Endodermal cell (in vitro differentiated cells): ENCODE measurements at regions not wholly inside any gene's neighbourhood (a gene's known extent, or its start where the extent isn't known, plus 50 kb on each side); places are given as distances from the start of the nearest gene placed in this dataset.

Source experiments
- DNase-seq: peaks from one replicate; pipeline ENCODE4 v3.0.0-alpha.2; 2017
- H3K27ac ChIP-seq: 2 replicates; pipeline ENCODE4 v1.5.1; 2013; ENCODE audit warnings: mild to moderate bottlenecking, low read depth, low read length, moderate library complexity
- H3K27me3 ChIP-seq: 2 replicates; pipeline ENCODE4 v1.6.1; 2013; ENCODE audit warnings: mild to moderate bottlenecking, low read length, moderate library complexity; ENCODE audit not compliant: insufficient read depth, control insufficient read depth, poor library complexity, severe bottlenecking
- H3K36me3 ChIP-seq: 2 replicates; pipeline ENCODE4 v1.7.0; 2013; ENCODE audit warnings: mild to moderate bottlenecking, low read length, moderate library complexity; ENCODE audit not compliant: control insufficient read depth, insufficient read depth
- H3K4me1 ChIP-seq: one replicate; pipeline ENCODE4 v1.7.0; 2013; ENCODE audit warnings: low read length; ENCODE audit not compliant: control insufficient read depth, insufficient read depth
- H3K4me3 ChIP-seq: 2 replicates; pipeline ENCODE4 v1.5.1; 2013; ENCODE audit warnings: mild to moderate bottlenecking, low read length, moderate library complexity
- H3K9ac ChIP-seq: 2 replicates; pipeline ENCODE4 v1.6.1; 2013; ENCODE audit warnings: mild to moderate bottlenecking, low read length, moderate library complexity; ENCODE audit not compliant: poor library complexity, severe bottlenecking; ENCODE audit errors: extremely low read depth
- H3K9me3 ChIP-seq: 2 replicates; pipeline ENCODE4 v1.6.1; 2013; ENCODE audit warnings: mild to moderate bottlenecking, low read length, moderate library complexity; ENCODE audit not compliant: control insufficient read depth
- H3K27ac Mint-ChIP-seq: 2 replicates; pipeline ENCODE4 v1.8.0; 2020; ENCODE audit warnings: mixed read lengths
- H3K27me3 Mint-ChIP-seq: 2 replicates; pipeline ENCODE4 v1.8.0; 2021; ENCODE audit warnings: mild to moderate bottlenecking, mixed read lengths; ENCODE audit not compliant: insufficient read depth
- H3K36me3 Mint-ChIP-seq: 2 replicates; pipeline ENCODE4 v1.8.0; 2020; ENCODE audit warnings: low read depth, mixed read lengths
- H3K4me1 Mint-ChIP-seq: 2 replicates; pipeline ENCODE4 v1.8.0; 2020; ENCODE audit warnings: mixed read lengths
- H3K4me3 Mint-ChIP-seq: 2 replicates; pipeline ENCODE4 v1.8.0; 2020; ENCODE audit warnings: mild to moderate bottlenecking, moderate library complexity, mixed read lengths
- H3K9me3 Mint-ChIP-seq: 2 replicates; pipeline ENCODE4 v1.8.0; 2020; ENCODE audit warnings: mild to moderate bottlenecking, mixed read lengths
- CTCF ChIP-seq: fragments of 200-600 bp; sonication (generic); conservative IDR thresholded peaks from 2 replicates; pipeline ENCODE4 v1.5.0; 2021; ENCODE audit warnings: antibody characterized with exemption, mild to moderate bottlenecking
- WGBS, 2 experiments: methylation state at CpG; one replicate each; pipeline versions ENCODE4 v1.1.5 to v1.1.7; 2013; ENCODE audit warnings: missing lambda C conversion rate in 2 of 2, mixed read lengths in 1 of 2; ENCODE audit not compliant: insufficient coverage in 1 of 2, insufficient read length in 1 of 2; 5-methylcytosine and 5-hydroxymethylcytosine counted together

DNA sequence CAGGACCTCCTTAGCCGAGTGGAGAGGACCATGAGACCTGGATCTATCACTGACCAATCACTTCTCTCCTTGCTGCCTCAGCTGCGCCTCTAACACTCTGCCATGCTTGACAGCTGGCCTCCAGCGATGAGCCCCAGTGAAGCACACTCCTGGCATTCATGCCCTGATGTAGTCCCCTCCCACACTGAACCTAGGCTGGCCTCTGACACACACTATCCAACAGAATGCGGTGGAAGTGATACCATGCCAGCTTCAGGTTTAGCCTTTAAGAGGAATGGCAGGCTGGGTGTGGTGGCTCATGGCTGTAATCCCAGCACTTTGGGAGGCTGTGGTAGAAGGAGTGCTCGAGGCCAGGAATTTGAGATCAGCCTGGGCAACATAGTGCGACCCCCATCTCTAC is 73.7 kb upstream of the LAPTM4A start:
- H3K4me3 ChIP-seq = no peak overlapping the region
- H3K27me3 ChIP-seq = peaks cover 24% of the 10 kb centered on the region
- H3K9me3 ChIP-seq = no peaks in the 10 kb centered on the region
- no peak overlapping the region for H3K27ac ChIP-seq
- H3K27me3 Mint-ChIP-seq = peaks cover 19% of the 10 kb centered on the region
- 89% methylated on average over 6 of the region's 6 CpGs; no CpG with 5 or more reads in 1 of the 2 experiments for WGBS, 2 experiments
- TF ChIP-seq CTCF = no peak
- DNase-seq = no peak
- H3K4me1 Mint-ChIP-seq = peaks cover 5% of the 10 kb centered on the region
- H3K9ac ChIP-seq = no peak overlapping the region
- no peaks in the 10 kb centered on the region for H3K9me3 Mint-ChIP-seq
- no peak overlapping the region for H3K27ac Mint-ChIP-seq
- H3K4me3 Mint-ChIP-seq = no peak overlapping the region
- no peaks in the 10 kb centered on the region for H3K36me3 Mint-ChIP-seq
- no peaks in the 10 kb centered on the region for H3K4me1 ChIP-seq
- no peaks in the 10 kb centered on the region for H3K36me3 ChIP-seq

GRCh38 chr2:20123871-20124594 is 72.6 kb upstream of the LAPTM4A start:
- Mint-ChIP-seq H3K27ac (no peak overlapping the region), H3K9me3 (no peaks in the 10 kb centered on the region), H3K4me1 (peaks cover 5% of the 10 kb centered on the region), H3K4me3 (no peak overlapping the region), H3K27me3 (peaks cover 26% of the 10 kb centered on the region), H3K36me3 (no peaks in the 10 kb centered on the region)
- no peak overlapping the region for H3K4me3 ChIP-seq
- TF ChIP-seq CTCF = no peak
- H3K36me3 ChIP-seq = no peaks in the 10 kb centered on the region
- no peaks in the 10 kb centered on the region for H3K9me3 ChIP-seq
- H3K9ac ChIP-seq = no peak overlapping the region
- WGBS, 2 experiments = 95 to 100% methylated on average over 2 to 4 of the region's 4 CpGs
- no peaks in the 10 kb centered on the region for H3K4me1 ChIP-seq
- no peak for DNase-seq
- peaks cover 27% of the 10 kb centered on the region for H3K27me3 ChIP-seq
- no peak overlapping the region for H3K27ac ChIP-seq

DNA sequence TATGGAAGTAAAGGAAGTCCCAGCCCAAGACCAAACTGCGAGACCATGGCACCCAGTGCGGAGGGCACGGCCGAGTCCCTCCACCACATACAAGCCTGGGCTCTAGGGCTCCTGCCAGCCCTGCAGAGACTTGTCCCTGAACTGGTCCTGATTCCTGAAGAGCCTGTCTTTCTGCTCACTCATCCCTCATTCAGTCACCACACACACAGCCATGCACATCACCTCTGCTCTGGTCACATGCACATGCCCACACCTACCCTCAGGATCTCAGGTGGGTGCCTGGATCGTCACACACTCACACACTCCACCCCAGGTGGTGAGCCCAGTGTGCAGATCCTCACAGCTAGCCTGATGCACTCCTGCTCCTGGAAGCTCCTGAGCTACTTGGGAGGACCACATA is 71.4 kb upstream of the LAPTM4A start:
- Histone ChIP-seq H3K27me3 (peaks cover 33% of the 10 kb centered on the region), H3K9ac (no peak overlapping the region), H3K9me3 (no peaks in the 10 kb centered on the region), H3K36me3 (no peaks in the 10 kb centered on the region), H3K4me3 (no peak overlapping the region), H3K27ac (no peak overlapping the region), H3K4me1 (no peaks in the 10 kb centered on the region)
- no peak for TF ChIP-seq CTCF
- H3K27ac Mint-ChIP-seq = no peak overlapping the region
- no peak overlapping the region for H3K4me3 Mint-ChIP-seq
- H3K36me3 Mint-ChIP-seq = no peaks in the 10 kb centered on the region
- no peaks in the 10 kb centered on the region for H3K9me3 Mint-ChIP-seq
- no peak for DNase-seq
- WGBS, 2 experiments = 89 to 93% methylated on average over 5 of the region's 5 CpGs
- H3K4me1 Mint-ChIP-seq = peaks cover 5% of the 10 kb centered on the region
- peaks cover 27% of the 10 kb centered on the region for H3K27me3 Mint-ChIP-seq
